AG04450 (cell line): ENCODE measurements at regions not wholly inside any gene's neighbourhood (a gene's known extent, or its start where the extent isn't known, plus 50 kb on each side); places are given as distances from the start of the nearest gene placed in this dataset.

Experiments
- CTCF ChIA-PET: fragments of 300-600, 350-600 bp; formaldehyde crosslinking; extraction: SDS; loops from one replicate; lab custom pipeline; 2022; ENCODE audit warnings: antibody characterized with exemption, inconsistent platforms; lab: Charles Lee
- POLR2A ChIA-PET: fragments of 350-600 bp; formaldehyde crosslinking; extraction: SDS; loops from one replicate; lab custom pipeline; 2021; ENCODE audit warnings: antibody characterized with exemption, inconsistent platforms; lab: Yijun Ruan, JAX
- DNase-seq: peaks from one replicate; pipeline ENCODE4 v3.0.0-alpha.2; 2011; ENCODE audit warnings: low read depth, low spot score
- H3K27ac ChIP-seq: one replicate; pipeline ENCODE4 v1.5.1; 2012; ENCODE audit warnings: low read depth, low read length, control low read depth
- H3K27me3 ChIP-seq: one replicate; pipeline ENCODE4 v1.6.0; 2012; ENCODE audit warnings: low read length; ENCODE audit not compliant: control insufficient read depth, insufficient read depth
- H3K4me3 ChIP-seq: 2 replicates; pipeline ENCODE4 v1.5.1; 2011; ENCODE audit warnings: mild to moderate bottlenecking, low read depth, low read length, control low read depth
- H3K9me3 ChIP-seq: 2 replicates; pipeline ENCODE4 v1.5.1; 2012; ENCODE audit warnings: low read length; ENCODE audit not compliant: control insufficient read depth, insufficient read depth
- TF ChIP-seq, protein P1 (sequence below): IDR thresholded peaks from 2 replicates; pipeline ENCODE4 v1.5.1; 2011; ENCODE audit warnings: low read depth, low read length, control low read depth, inconsistent platforms

DNA sequence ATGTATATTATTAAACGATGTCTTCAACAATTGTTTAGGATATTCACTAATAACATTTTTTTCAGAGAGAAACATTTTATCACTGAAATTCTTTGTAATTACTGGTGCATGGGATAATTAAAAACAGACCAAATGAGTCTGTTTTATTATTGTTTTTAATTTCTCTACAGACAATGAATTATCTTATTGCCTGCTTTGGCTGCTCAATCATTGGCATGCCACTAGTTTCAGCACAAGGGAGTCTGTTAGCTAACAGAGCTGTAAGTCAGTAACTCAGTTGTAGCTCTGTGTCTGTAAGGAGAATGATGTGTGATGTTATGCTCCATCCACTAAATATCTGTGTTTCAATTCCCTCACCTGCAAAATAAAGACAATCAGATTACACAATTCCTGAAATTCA, 443.9 kb downstream of the PRR16 start:
- Histone ChIP-seq H3K27me3 (no peaks in the 10 kb centered on the region), H3K9me3 (no peaks in the 10 kb centered on the region), H3K27ac (no peak overlapping the region), H3K4me3 (no peak overlapping the region)
- TF ChIP-seq, protein P1, sequence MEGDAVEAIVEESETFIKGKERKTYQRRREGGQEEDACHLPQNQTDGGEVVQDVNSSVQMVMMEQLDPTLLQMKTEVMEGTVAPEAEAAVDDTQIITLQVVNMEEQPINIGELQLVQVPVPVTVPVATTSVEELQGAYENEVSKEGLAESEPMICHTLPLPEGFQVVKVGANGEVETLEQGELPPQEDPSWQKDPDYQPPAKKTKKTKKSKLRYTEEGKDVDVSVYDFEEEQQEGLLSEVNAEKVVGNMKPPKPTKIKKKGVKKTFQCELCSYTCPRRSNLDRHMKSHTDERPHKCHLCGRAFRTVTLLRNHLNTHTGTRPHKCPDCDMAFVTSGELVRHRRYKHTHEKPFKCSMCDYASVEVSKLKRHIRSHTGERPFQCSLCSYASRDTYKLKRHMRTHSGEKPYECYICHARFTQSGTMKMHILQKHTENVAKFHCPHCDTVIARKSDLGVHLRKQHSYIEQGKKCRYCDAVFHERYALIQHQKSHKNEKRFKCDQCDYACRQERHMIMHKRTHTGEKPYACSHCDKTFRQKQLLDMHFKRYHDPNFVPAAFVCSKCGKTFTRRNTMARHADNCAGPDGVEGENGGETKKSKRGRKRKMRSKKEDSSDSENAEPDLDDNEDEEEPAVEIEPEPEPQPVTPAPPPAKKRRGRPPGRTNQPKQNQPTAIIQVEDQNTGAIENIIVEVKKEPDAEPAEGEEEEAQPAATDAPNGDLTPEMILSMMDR = no peak
- POLR2A ChIA-PET = no interaction called here
- DNase-seq = no peak
- CTCF ChIA-PET = no interaction called here

- Histone ChIP-seq H3K27ac (no peak overlapping the region), H3K9me3 (no peaks in the 10 kb centered on the region), H3K4me3 (no peak overlapping the region), H3K27me3 (no peaks in the 10 kb centered on the region)
- CTCF ChIA-PET = no interaction called here
- DNase-seq = no peak
- POLR2A ChIA-PET = no interaction called here
- TF ChIP-seq, protein P1 = no peak
Observed at GRCh38 chr5:120910629-120911028, 446.5 kb downstream of the PRR16 start.

DNA sequence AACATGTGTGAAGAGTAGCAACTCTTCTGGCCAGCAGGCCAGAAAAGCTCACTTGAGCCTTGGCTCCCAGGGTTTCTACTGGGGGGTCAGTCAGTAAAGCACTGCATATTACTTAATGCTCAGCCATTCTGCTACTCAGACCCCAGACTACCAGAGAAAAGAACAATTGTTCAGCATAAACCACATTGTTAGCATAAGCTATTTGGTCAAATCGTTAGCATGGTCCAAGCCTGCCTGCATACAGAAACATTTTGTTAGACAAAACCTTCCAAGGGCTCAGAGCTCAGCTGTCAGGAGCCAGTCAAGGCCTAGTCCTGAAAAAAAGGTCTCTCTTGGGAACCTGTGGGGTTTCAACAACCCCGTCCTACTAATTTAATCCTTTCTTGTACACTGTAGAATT, 449.3 kb downstream of the PRR16 start:
- CTCF ChIA-PET = no interaction called here
- TF ChIP-seq, protein P1 = no peak
- H3K27me3 ChIP-seq = no peaks in the 10 kb centered on the region
- H3K9me3 ChIP-seq = no peaks in the 10 kb centered on the region
- no peak overlapping the region for H3K27ac ChIP-seq
- POLR2A ChIA-PET = no interaction called here
- H3K4me3 ChIP-seq = no peak overlapping the region
- no peak for DNase-seq

DNA sequence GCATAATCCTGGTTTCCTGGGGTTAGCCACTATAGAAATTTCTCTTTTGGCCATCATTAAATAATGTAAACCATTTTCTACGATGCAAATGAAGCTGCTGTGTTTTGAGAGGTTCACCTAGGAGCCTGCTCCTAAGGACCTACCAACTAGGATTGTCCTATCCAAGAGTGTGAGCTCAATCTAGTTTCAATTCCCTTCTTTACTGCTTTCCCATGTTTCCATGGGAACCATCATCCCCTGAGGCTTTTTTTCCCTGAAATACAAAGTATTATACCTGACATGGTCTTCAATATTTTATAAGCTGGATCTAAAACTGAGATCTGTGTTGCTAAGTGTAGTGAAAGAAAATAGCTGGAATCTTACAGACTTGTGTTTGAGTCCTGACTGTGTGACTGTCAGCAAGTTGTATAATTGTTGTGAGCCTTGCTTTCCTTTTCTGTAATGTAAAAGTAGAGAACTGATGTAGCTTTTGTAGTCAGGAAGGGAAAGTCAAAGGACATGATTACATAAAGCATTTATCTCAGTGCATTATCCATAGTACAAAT, 453.2 kb downstream of the PRR16 start:
- no peaks in the 10 kb centered on the region for H3K9me3 ChIP-seq
- ChIA-PET POLR2A (no interaction called here), CTCF (no interaction called here)
- no peak overlapping the region for H3K27ac ChIP-seq
- no peaks in the 10 kb centered on the region for H3K27me3 ChIP-seq
- DNase-seq = no peak
- no peak overlapping the region for H3K4me3 ChIP-seq
- TF ChIP-seq, protein P1 = no peak

DNA sequence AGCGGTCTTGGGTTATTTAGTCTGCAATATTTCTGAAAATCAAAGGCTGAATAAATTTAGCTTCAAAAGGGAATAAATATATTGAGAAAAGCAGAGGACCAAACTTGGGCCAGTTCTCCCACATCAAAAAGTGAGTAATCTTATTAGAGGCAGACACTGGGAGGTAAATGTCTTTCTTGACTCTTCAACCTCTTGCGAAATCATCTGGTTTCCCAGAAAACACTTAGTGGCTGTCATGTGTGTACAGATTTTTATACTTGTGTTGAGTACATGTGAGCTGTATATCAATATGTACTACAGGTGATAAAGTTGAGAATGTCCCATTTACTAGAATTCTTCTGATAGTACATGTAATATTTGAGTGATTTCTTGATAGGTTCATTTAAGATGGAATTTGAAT, 454.9 kb downstream of the PRR16 start:
- TF ChIP-seq, protein P1 = no peak
- CTCF ChIA-PET = no interaction called here
- DNase-seq = no peak

More for the DNA sequence above, 454.9 kb downstream of the PRR16 start:
- Histone ChIP-seq H3K27me3 (no peaks in the 10 kb centered on the region), H3K9me3 (no peaks in the 10 kb centered on the region), H3K27ac (no peak overlapping the region), H3K4me3 (no peak overlapping the region)
- POLR2A ChIA-PET = no interaction called here
